H9 (cell line): ENCODE measurements at regions not wholly inside any gene's neighbourhood (a gene's known extent, or its start where the extent isn't known, plus 50 kb on each side); places are given as distances from the start of the nearest gene placed in this dataset.
"Not testable (repeated sequence)": the region's sequence is repeated elsewhere in the genome, so short reads cannot be mapped to it uniquely, and the experiment has no call there.

ENCODE experiments used
- DNase-seq: peaks from one replicate; pipeline ENCODE4 v3.0.0-alpha.2; 2017
- H2AFZ ChIP-seq: one replicate; pipeline ENCODE4 v1.6.1; 2013; ENCODE audit warnings: mild to moderate bottlenecking, low read length, control low read depth, moderate library complexity
- H2AK5ac ChIP-seq: 2 replicates; pipeline ENCODE4 v1.6.1; 2013; ENCODE audit warnings: low read length, control low read depth, mixed read lengths; ENCODE audit not compliant: insufficient read length
- H2BK120ac ChIP-seq: one replicate; pipeline ENCODE4 v1.6.1; 2013; ENCODE audit warnings: low read depth, mild to moderate bottlenecking, low read length, control low read depth, inconsistent platforms; ENCODE audit not compliant: poor library complexity, severe bottlenecking
- H2BK12ac ChIP-seq: 2 replicates; pipeline ENCODE4 v1.6.1; 2013; ENCODE audit warnings: low read length, control low read depth, mixed read lengths, low read depth; ENCODE audit not compliant: insufficient read length
- H2BK15ac ChIP-seq: 2 replicates; pipeline ENCODE4 v1.6.1; 2013; ENCODE audit warnings: low read depth, low read length, control low read depth
- H2BK20ac ChIP-seq: one replicate; pipeline ENCODE4 v1.6.1; 2013; ENCODE audit warnings: low read depth, mild to moderate bottlenecking, low read length, control low read depth, inconsistent platforms; ENCODE audit not compliant: poor library complexity, severe bottlenecking
- H2BK5ac ChIP-seq: 2 replicates; pipeline ENCODE4 v1.6.1; 2013; ENCODE audit warnings: low read length, control low read depth, mixed read lengths; ENCODE audit not compliant: insufficient read length
- H3K14ac ChIP-seq: 2 replicates; pipeline ENCODE4 v1.6.1; 2013; ENCODE audit warnings: low read length, control low read depth; ENCODE audit not compliant: insufficient read depth
- H3K18ac ChIP-seq: 2 replicates; pipeline ENCODE4 v1.6.1; 2013; ENCODE audit warnings: low read depth, mild to moderate bottlenecking, mixed read lengths, low read length, control low read depth; ENCODE audit not compliant: insufficient read length
- H3K23ac ChIP-seq: 2 replicates; pipeline ENCODE4 v1.6.1; 2013; ENCODE audit warnings: low read length, control low read depth, mixed read lengths, low read depth; ENCODE audit not compliant: insufficient read length
- H3K23me2 ChIP-seq: 2 replicates; pipeline ENCODE4 v1.6.1; 2013; ENCODE audit warnings: low read depth, mild to moderate bottlenecking, mixed read lengths, low read length, control low read depth; ENCODE audit not compliant: insufficient read length, poor library complexity, severe bottlenecking
- H3K27ac ChIP-seq: 2 replicates; pipeline ENCODE4 v1.5.1; 2013; ENCODE audit warnings: low read length, control low read depth, mixed read lengths, low read depth; ENCODE audit not compliant: insufficient read length
- H3K27me3 ChIP-seq: 2 replicates; pipeline ENCODE4 v1.6.1; 2013; ENCODE audit warnings: low read length, control low read depth, inconsistent platforms; ENCODE audit not compliant: insufficient read depth
- H3K4ac ChIP-seq: 2 replicates; pipeline ENCODE4 v1.6.1; 2013; ENCODE audit warnings: low read depth, mild to moderate bottlenecking, control low read depth, inconsistent platforms, low read length, moderate library complexity
- H3K4me1 ChIP-seq: 2 replicates; pipeline ENCODE4 v1.6.1; 2013; ENCODE audit warnings: low read length, control low read depth, inconsistent platforms; ENCODE audit not compliant: insufficient read depth
- H3K4me2 ChIP-seq: 2 replicates; pipeline ENCODE4 v1.6.1; 2013; ENCODE audit warnings: low read length, control low read depth, mixed read lengths; ENCODE audit not compliant: insufficient read length, insufficient read depth
- H3K56ac ChIP-seq: 2 replicates; pipeline ENCODE4 v1.6.1; 2013; ENCODE audit warnings: low read depth, mild to moderate bottlenecking, mixed read lengths, low read length, control low read depth; ENCODE audit not compliant: insufficient read length
- H3K79me1 ChIP-seq: 2 replicates; pipeline ENCODE4 v1.6.1; 2013; ENCODE audit warnings: low read depth, mild to moderate bottlenecking, moderate library complexity, low read length, control low read depth, inconsistent platforms; ENCODE audit not compliant: insufficient read depth, poor library complexity, severe bottlenecking
- H3K79me2 ChIP-seq: 2 replicates; pipeline ENCODE4 v1.6.1; 2013; ENCODE audit warnings: low read length, control low read depth, inconsistent platforms; ENCODE audit not compliant: insufficient read depth
- H3K9ac ChIP-seq: 2 replicates; pipeline ENCODE4 v1.6.1; 2013; ENCODE audit warnings: low read length, control low read depth, mixed read lengths; ENCODE audit not compliant: insufficient read length; ENCODE audit errors: extremely low read depth
- H3K9me3 ChIP-seq: one replicate; pipeline ENCODE4 v1.6.1; 2013; ENCODE audit warnings: low read depth, low read length, inconsistent platforms; ENCODE audit not compliant: control insufficient read depth
- H3T11ph ChIP-seq: one replicate; pipeline ENCODE4 v1.6.1; 2013; ENCODE audit warnings: mild to moderate bottlenecking, low read length, control low read depth, inconsistent platforms
- H4K20me1 ChIP-seq: one replicate; pipeline ENCODE4 v1.6.1; 2013; ENCODE audit not compliant: control insufficient read depth, insufficient read length, insufficient read depth
- H4K5ac ChIP-seq: 2 replicates; pipeline ENCODE4 v1.6.1; 2013; ENCODE audit warnings: low read depth, mild to moderate bottlenecking, mixed read lengths, low read length, control low read depth; ENCODE audit not compliant: insufficient read length
- H4K8ac ChIP-seq: replicated peaks from 2 replicates; pipeline ENCODE4 v1.6.1; 2013; ENCODE audit warnings: low read length, control low read depth, mixed read lengths, low read depth; ENCODE audit not compliant: insufficient read length
- H4K91ac ChIP-seq: 2 replicates; pipeline ENCODE4 v1.6.1; 2013; ENCODE audit warnings: low read depth, mild to moderate bottlenecking, moderate library complexity, mixed read lengths, low read length, control low read depth; ENCODE audit not compliant: insufficient read length
- H3K27ac Mint-ChIP-seq, 3 experiments: 2 replicates in 2 of 3; 3 replicates in 1 of 3; pipeline ENCODE4 v1.8.0; 2020 to 2021; ENCODE audit warnings: mixed read lengths in 3 of 3, mild to moderate bottlenecking in 1 of 3, moderate library complexity in 1 of 3
- H3K27me3 Mint-ChIP-seq: 2 replicates; pipeline ENCODE4 v1.8.0; 2021; ENCODE audit warnings: low read depth, mild to moderate bottlenecking, moderate library complexity, mixed read lengths
- H3K36me3 Mint-ChIP-seq, 3 experiments: 2 replicates in 2 of 3; 3 replicates in 1 of 3; pipeline ENCODE4 v1.8.0; 2020 to 2021; ENCODE audit warnings: low read depth in 3 of 3, mixed read lengths in 3 of 3; ENCODE audit not compliant: insufficient read depth in 1 of 3
- H3K4me1 Mint-ChIP-seq, 2 experiments: 2 replicates each; pipeline ENCODE4 v1.8.0; 2020; ENCODE audit warnings: mixed read lengths in 2 of 2
- H3K4me3 Mint-ChIP-seq, 2 experiments: 2 replicates in 1 of 2; 3 replicates in 1 of 2; pipeline ENCODE4 v1.8.0; 2020 to 2021; ENCODE audit warnings: mild to moderate bottlenecking in 2 of 2, mixed read lengths in 2 of 2, moderate library complexity in 1 of 2
- H3K9me3 Mint-ChIP-seq, 2 experiments: 2 replicates in 1 of 2; 3 replicates in 1 of 2; pipeline ENCODE4 v1.8.0; 2020; ENCODE audit warnings: mild to moderate bottlenecking in 2 of 2, mixed read lengths in 2 of 2, moderate library complexity in 1 of 2
- WGBS: extraction: QIAGEN DNeasy Blood & Tissue Kit; methylation state at CpG from one replicate; pipeline ENCODE4 v1.1.7; 2013; ENCODE audit warnings: missing lambda C conversion rate, low lambda C conversion rate, mixed read lengths; ENCODE audit not compliant: insufficient read length; ENCODE audit errors: extremely low coverage; 5-methylcytosine and 5-hydroxymethylcytosine counted together
- TF ChIP-seq, protein P1 (sequence below): fragments of 200-600 bp; sonication (generic); conservative IDR thresholded peaks from 3 replicates; pipeline ENCODE4 v1.8.0; 2021; ENCODE audit warnings: antibody characterized with exemption, mild to moderate bottlenecking

DNA sequence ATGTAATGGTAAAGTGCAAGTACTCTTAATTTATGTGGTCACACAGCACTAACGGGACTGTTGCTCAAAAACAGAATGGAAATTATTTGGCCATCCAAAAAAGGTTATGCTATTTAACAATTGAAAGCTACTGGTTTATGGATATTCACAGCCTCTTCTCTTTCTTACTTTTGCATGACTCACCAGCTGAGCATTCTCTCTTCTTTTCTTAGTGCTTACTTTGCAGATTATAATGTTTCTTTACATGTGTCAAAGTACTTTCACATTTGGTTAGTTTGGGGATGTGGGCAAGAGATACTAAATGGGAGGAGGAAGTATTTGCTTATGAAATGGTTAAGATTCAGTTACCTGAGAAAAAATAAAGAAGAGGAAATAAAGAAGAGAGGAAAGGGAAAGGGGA lies 610.5 kb downstream of the HTR1B start:
- Histone ChIP-seq H3K27me3 (no peaks in the 10 kb centered on the region), H4K20me1 (no peaks in the 10 kb centered on the region), H3K56ac (no peak overlapping the region), H3K4me2 (no peak overlapping the region), H2BK12ac (no peak overlapping the region), H4K91ac (no peak overlapping the region), H3K4ac (no peak overlapping the region), H4K8ac (no peak overlapping the region), H2AK5ac (no peak overlapping the region), H3K79me2 (no peaks in the 10 kb centered on the region), H3K14ac (no peak overlapping the region), H3K9ac (no peak overlapping the region), H2BK20ac (no peak overlapping the region), H3K18ac (no peak overlapping the region), H3T11ph (no peak overlapping the region), H3K4me1 (no peaks in the 10 kb centered on the region; the same call in 1 of the 2 replicates), H3K23ac (no peak overlapping the region), H3K23me2 (no peaks in the 10 kb centered on the region), H4K5ac (no peak overlapping the region), H2BK120ac (no peak overlapping the region), H2BK5ac (no peak overlapping the region), H2BK15ac (no peak overlapping the region), H3K79me1 (no peaks in the 10 kb centered on the region), H3K27ac (no peak overlapping the region), H2AFZ (no peak overlapping the region), H3K9me3 (no peaks in the 10 kb centered on the region)
- no peaks in the 10 kb centered on the region for H3K27me3 Mint-ChIP-seq
- no peak for DNase-seq
- no CpG with 5 or more reads among the region's 1 CpG for WGBS
- no peaks in the 10 kb centered on the region for H3K36me3 Mint-ChIP-seq
- H3K9me3 Mint-ChIP-seq, result no peaks in the 10 kb centered on the region
- TF ChIP-seq, protein P1, sequence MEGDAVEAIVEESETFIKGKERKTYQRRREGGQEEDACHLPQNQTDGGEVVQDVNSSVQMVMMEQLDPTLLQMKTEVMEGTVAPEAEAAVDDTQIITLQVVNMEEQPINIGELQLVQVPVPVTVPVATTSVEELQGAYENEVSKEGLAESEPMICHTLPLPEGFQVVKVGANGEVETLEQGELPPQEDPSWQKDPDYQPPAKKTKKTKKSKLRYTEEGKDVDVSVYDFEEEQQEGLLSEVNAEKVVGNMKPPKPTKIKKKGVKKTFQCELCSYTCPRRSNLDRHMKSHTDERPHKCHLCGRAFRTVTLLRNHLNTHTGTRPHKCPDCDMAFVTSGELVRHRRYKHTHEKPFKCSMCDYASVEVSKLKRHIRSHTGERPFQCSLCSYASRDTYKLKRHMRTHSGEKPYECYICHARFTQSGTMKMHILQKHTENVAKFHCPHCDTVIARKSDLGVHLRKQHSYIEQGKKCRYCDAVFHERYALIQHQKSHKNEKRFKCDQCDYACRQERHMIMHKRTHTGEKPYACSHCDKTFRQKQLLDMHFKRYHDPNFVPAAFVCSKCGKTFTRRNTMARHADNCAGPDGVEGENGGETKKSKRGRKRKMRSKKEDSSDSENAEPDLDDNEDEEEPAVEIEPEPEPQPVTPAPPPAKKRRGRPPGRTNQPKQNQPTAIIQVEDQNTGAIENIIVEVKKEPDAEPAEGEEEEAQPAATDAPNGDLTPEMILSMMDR, result no peak
- peaks cover 13 to 16% of the 10 kb centered on the region in 2 experiments for H3K4me1 Mint-ChIP-seq
- H3K4me3 Mint-ChIP-seq, result peak overlapping the region in 1 of 2 experiments; percentile 2; a peak in 1 of 5 replicates
- H3K27ac Mint-ChIP-seq, result peak overlapping the region; percentile 13 to 81 (median 21); a peak in 6 of 7 replicates

DNA sequence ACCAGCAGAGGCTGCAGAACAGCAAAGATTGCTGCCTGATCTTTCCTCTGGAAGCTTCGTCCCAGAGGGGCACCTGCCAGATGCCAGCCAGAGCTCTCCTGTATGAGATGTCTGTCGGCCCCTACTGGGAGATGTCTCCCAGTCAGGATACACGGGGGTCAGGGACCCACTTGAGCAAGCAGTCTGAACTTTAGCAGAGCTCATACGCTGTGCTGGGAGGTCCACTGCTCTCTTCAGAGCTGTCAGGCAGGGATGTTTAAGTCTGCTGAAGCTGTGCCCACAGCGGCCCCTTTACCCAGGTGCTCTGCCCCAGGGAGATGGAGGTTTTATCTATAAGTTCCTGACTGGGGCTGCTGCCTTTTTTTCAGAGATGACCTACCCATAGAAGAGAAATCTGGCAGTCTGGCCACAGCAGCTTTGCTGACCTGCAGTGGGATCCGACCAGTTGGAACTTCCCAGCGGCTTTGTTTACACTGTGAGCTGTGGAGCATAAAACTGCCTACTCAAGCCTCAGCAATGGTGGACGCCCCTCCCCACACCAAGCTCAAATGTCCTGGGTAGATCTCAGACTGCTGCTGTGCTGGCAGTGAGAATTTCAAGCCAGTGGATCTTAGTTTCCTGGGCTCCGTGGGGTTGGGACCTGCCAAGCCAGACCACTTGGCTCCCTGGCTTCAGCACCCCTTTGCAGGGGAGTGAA lies 613.9 kb downstream of the HTR1B start:
- not testable (repeated sequence) for H3K4me1 ChIP-seq, H3K4me3 Mint-ChIP-seq, H4K5ac ChIP-seq, H3K4me2 ChIP-seq, H3K79me2 ChIP-seq, H3K27me3 ChIP-seq, H3T11ph ChIP-seq, H2AK5ac ChIP-seq, H3K23ac ChIP-seq, H3K27ac ChIP-seq, H2BK5ac ChIP-seq, H4K91ac ChIP-seq, H3K56ac ChIP-seq, H4K20me1 ChIP-seq, H2BK120ac ChIP-seq, H3K27ac Mint-ChIP-seq, H3K9ac ChIP-seq, H3K9me3 ChIP-seq, H3K18ac ChIP-seq, H3K14ac ChIP-seq, H2AFZ ChIP-seq, H2BK12ac ChIP-seq, H3K23me2 ChIP-seq, H3K4ac ChIP-seq, H2BK20ac ChIP-seq, H2BK15ac ChIP-seq, H3K79me1 ChIP-seq, H4K8ac ChIP-seq
- peaks cover 2 to 22% (median 5%) of the 10 kb centered on the region in 3 experiments; a peak in 5 of 7 replicates for H3K36me3 Mint-ChIP-seq
- no CpG with 5 or more reads among the region's 9 CpGs for WGBS
- peaks cover 13 to 16% of the 10 kb centered on the region in 2 experiments for H3K4me1 Mint-ChIP-seq
- DNase-seq, result peak; percentile 26
- H3K9me3 Mint-ChIP-seq, result peaks cover 17 to 20% of the 10 kb centered on the region in 2 experiments; a peak in 4 of 5 replicates
- H3K27me3 Mint-ChIP-seq, result peaks cover 22% of the 10 kb centered on the region
